Jurkat, Clone E6-1 (cell line): ENCODE measurements at regions not wholly inside any gene's neighbourhood (a gene's known extent, or its start where the extent isn't known, plus 50 kb on each side); places are given as distances from the start of the nearest gene placed in this dataset.

Experiments used
- DNase-seq: peaks from one replicate; pipeline ENCODE4 v3.0.0-alpha.2; 2011; ENCODE audit warnings: low read depth, low spot score
- H3K4me3 ChIP-seq: 2 replicates; pipeline ENCODE4 v1.5.1; 2011; ENCODE audit warnings: mild to moderate bottlenecking, low read length, control low read depth, moderate library complexity

DNA sequence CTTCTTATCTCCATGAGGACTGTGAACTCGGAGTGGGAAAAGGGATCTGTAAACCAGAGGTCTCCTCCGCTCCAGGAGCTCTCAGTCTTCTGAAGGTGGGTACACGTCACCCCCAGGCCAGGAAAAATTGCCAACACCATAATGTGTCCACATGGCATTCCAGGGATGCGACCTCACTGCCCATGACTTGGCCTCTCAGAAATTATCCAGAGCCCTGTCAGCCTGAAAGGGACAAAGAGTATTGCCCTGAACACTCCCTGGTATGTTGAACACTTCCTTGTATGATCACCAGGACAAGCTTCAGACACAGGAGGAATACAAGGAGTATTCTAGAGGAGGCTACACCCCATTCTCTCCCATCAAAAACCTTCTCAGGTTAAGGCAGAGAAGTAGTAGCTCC, 81.0 kb upstream of the SLC7A1 start:
- H3K4me3 ChIP-seq, result no peak overlapping the region
- DNase-seq, result no peak

DNA sequence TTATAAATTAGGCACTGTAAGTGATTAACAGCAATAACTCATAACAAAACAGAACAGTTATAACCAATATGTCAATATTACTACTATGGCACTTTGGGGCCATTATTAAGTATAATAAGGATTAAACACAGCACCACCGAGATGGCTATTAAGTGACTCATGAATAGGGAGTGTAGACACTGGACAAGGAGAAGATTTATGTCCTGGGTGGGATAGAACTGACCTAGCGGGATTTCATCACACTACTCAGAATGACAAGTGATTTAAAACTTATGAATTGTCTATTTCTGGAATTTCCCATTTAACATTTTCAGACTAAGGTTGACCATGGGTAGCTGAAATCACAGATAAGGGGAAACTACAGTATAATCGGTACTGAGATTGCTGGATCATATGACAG, 79.0 kb upstream of the SLC7A1 start:
- DNase-seq, result no peak
- no peak overlapping the region for H3K4me3 ChIP-seq

- DNase-seq, result no peak
- H3K4me3 ChIP-seq, result no peak overlapping the region
Measured at GRCh38 chr13:29664591-29664990, 69.1 kb upstream of the SLC7A1 start.

DNA sequence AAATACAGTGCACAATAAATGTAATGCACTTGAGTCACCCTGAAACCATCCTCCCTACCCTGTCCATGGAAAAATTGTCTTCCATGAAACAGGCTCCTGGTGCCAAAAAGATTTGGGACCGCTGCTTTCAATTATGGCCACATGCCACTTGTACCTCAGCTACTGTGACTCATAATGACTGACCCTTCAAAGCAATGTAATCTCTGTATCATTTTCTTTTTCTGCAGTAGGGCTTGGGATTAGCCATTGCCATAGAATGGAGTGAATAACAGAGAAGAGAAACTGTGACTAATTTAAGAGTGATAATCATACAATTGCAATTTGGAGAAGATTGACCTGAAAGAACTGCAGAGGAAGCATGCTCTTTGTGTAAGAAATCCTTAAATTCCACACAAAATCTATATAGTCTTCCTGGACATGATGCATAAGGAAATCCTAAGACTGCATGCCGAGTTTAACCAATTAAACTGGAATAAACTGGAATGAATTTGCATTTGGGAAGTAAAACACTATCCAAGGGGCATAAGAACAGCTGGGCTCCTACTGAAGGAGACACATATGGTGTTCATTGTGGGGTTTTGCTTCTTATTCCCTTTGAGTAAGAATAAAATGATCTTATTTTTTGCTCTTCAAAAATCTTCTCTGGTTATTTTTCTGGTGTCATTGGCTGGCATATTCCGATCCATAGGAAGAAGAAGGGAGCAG, 59.5 kb upstream of the SLC7A1 start:
- DNase-seq, result no peak
- H3K4me3 ChIP-seq, result no peak overlapping the region

DNA sequence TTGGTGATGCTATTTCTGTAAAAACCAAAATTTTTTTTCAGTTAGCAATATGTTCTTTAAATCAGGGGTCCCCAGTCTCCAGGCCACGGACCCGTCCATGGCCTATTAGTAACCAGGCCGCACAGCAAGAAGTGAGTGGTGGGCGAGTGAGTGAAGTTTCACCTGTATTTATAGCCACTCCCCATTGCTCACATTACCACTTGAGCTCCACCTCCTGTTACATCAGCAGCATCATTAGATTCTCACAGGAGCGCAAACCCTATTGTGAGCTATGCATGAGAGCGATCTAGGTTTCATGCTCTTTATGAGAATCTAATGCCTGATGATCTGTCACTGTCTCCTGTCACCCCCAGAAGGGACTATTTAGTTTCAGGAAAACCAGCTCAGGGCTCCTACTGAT, 58.9 kb upstream of the SLC7A1 start:
- DNase-seq, result no peak
- no peak overlapping the region for H3K4me3 ChIP-seq

DNA sequence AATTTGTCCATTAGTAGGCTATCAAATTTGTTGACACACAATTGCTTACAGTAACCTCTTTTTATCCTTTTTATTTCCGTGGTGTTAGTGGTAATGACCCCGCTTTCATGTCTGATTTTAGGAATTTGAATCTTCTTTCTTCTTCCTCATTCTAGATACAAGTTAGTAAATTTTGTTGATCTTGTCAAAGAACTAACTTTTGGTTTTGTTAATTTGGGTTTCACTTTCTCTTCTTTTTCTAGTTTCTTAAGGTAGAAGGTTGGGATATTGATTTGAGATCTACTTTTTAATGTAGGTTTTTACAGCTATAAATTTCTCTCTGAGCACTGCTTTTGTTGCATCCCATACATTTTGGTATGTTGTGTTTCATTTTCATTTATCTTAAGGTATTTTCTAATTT, 53.3 kb upstream of the SLC7A1 start:
- no peak for DNase-seq
- H3K4me3 ChIP-seq, result no peak overlapping the region
